GM23338 (cell line): ENCODE measurements at regions not wholly inside any gene's neighbourhood (a gene's known extent, or its start where the extent isn't known, plus 50 kb on each side); places are given as distances from the start of the nearest gene placed in this dataset.

Source experiments
- CREB1 ChIP-seq: fragments of 250-450 bp; sonication (Bioruptor Pico); IDR thresholded peaks from 2 replicates; pipeline ENCODE4 v1.5.0; 2020; ENCODE audit warnings: low read depth, mild to moderate bottlenecking, moderate library complexity
- EZH2 ChIP-seq: fragments of 200-600 bp; sonication (generic); IDR thresholded peaks from one replicate; pipeline ENCODE4 v1.8.0; 2017; ENCODE audit warnings: antibody characterized with exemption, mild to moderate bottlenecking, low read depth; ENCODE audit not compliant: unreplicated experiment
- EZH2phosphoT487 ChIP-seq: fragments of 200-600 bp; sonication (generic); IDR thresholded peaks from one replicate; pipeline ENCODE4 v1.8.1; 2018; ENCODE audit warnings: antibody characterized with exemption; ENCODE audit not compliant: unreplicated experiment
- JUNB ChIP-seq: IDR thresholded peaks from one replicate; pipeline ENCODE4 v1.6.1; 2016; ENCODE audit warnings: antibody characterized with exemption; ENCODE audit not compliant: unreplicated experiment
- NANOG ChIP-seq: IDR thresholded peaks from 2 replicates; pipeline ENCODE4 v1.6.1; 2016; ENCODE audit warnings: antibody characterized with exemption, borderline replicate concordance
- POLR2AphosphoS5 ChIP-seq: IDR thresholded peaks from 2 replicates; pipeline ENCODE4 v1.6.1; 2016; ENCODE audit warnings: antibody characterized with exemption, low read depth
- STAT1 ChIP-seq: IDR thresholded peaks from one replicate; pipeline ENCODE4 v1.6.1; 2016; ENCODE audit warnings: antibody characterized with exemption; ENCODE audit not compliant: unreplicated experiment
- ZNF114 ChIP-seq: fragments of 250-450 bp; sonication (Bioruptor Pico); IDR thresholded peaks from 2 replicates; pipeline ENCODE4 v1.5.0; 2020; ENCODE audit warnings: mild to moderate bottlenecking, moderate library complexity
- TF ChIP-seq, protein P1 (sequence below), 2 experiments: fragments of 200-600 bp in 1 of 2; sonication (generic) in 1 of 2; conservative IDR thresholded peaks; 2 replicates each; pipeline versions ENCODE4 v1.5.1 to v1.6.1; 2016 to 2017; ENCODE audit warnings: antibody characterized with exemption in 2 of 2, low read depth in 2 of 2, mild to moderate bottlenecking in 2 of 2, moderate library complexity in 1 of 2
- TF ChIP-seq, protein P2 (sequence below): IDR thresholded peaks from one replicate; pipeline ENCODE4 v1.6.1; 2018; ENCODE audit warnings: antibody characterized with exemption; ENCODE audit not compliant: unreplicated experiment

DNA sequence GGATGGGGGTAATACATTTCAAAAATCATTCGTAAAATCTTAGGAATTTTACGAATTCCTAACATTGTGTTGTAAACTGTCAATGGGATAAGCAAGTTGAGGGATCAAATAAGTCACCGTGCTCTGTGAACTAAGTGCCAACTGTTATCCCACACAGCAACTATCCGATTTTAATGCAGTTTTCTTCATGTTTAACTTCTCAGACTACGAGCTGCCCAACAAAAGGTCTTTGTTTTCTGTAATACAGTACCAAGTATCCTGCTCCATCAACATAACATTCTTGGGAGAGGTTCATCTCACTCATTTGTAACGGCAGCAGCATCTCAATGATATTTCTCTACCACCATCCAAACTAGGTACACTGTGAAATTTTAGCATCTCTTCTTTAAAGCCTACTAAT, 654.1 kb upstream of the LMCD1 start:
- TF ChIP-seq, protein P1, sequence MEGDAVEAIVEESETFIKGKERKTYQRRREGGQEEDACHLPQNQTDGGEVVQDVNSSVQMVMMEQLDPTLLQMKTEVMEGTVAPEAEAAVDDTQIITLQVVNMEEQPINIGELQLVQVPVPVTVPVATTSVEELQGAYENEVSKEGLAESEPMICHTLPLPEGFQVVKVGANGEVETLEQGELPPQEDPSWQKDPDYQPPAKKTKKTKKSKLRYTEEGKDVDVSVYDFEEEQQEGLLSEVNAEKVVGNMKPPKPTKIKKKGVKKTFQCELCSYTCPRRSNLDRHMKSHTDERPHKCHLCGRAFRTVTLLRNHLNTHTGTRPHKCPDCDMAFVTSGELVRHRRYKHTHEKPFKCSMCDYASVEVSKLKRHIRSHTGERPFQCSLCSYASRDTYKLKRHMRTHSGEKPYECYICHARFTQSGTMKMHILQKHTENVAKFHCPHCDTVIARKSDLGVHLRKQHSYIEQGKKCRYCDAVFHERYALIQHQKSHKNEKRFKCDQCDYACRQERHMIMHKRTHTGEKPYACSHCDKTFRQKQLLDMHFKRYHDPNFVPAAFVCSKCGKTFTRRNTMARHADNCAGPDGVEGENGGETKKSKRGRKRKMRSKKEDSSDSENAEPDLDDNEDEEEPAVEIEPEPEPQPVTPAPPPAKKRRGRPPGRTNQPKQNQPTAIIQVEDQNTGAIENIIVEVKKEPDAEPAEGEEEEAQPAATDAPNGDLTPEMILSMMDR (conservative IDR thresholded peaks at IDR 0.05; ENCODE audit: low read depth in 2 of 2), result no peak
- TF ChIP-seq POLR2AphosphoS5 (no peak), EZH2 (no peak), EZH2phosphoT487 (no peak), ZNF114 (no peak), JUNB (no peak), STAT1 (no peak), NANOG (no peak), CREB1 (CRISPR knock-in tag) (no peak)
- TF ChIP-seq, protein P2, sequence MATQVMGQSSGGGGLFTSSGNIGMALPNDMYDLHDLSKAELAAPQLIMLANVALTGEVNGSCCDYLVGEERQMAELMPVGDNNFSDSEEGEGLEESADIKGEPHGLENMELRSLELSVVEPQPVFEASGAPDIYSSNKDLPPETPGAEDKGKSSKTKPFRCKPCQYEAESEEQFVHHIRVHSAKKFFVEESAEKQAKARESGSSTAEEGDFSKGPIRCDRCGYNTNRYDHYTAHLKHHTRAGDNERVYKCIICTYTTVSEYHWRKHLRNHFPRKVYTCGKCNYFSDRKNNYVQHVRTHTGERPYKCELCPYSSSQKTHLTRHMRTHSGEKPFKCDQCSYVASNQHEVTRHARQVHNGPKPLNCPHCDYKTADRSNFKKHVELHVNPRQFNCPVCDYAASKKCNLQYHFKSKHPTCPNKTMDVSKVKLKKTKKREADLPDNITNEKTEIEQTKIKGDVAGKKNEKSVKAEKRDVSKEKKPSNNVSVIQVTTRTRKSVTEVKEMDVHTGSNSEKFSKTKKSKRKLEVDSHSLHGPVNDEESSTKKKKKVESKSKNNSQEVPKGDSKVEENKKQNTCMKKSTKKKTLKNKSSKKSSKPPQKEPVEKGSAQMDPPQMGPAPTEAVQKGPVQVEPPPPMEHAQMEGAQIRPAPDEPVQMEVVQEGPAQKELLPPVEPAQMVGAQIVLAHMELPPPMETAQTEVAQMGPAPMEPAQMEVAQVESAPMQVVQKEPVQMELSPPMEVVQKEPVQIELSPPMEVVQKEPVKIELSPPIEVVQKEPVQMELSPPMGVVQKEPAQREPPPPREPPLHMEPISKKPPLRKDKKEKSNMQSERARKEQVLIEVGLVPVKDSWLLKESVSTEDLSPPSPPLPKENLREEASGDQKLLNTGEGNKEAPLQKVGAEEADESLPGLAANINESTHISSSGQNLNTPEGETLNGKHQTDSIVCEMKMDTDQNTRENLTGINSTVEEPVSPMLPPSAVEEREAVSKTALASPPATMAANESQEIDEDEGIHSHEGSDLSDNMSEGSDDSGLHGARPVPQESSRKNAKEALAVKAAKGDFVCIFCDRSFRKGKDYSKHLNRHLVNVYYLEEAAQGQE, result no peak
